Endothelial cell of umbilical vein (primary cell): ENCODE measurements at regions not wholly inside any gene's neighbourhood (a gene's known extent, or its start where the extent isn't known, plus 50 kb on each side); places are given as distances from the start of the nearest gene placed in this dataset.

Source experiments
- BruUV-seq: library from RNA; stranded (reverse); fragments of 400-500 nt; replicated peaks from 2 replicates; lab custom pipeline; 2021; lab: Mats Ljungman, UMichigan
- CTCF ChIA-PET: fragments of 300-600, 350-600 bp; sonication (Branson Sonifier 250); formaldehyde crosslinking; loops from one replicate; lab custom pipeline; 2021; ENCODE audit warnings: antibody characterized with exemption, inconsistent platforms; lab: Charles Lee
- POLR2A ChIA-PET: fragments of 300-600, 350-600 bp; sonication (Branson Sonifier 250); formaldehyde crosslinking; loops from one replicate; lab custom pipeline; 2021; ENCODE audit warnings: antibody characterized with exemption, inconsistent platforms; lab: Charles Lee
- DNase-seq: peaks from one replicate; pipeline ENCODE4 v3.0.0-alpha.2; 2011; ENCODE audit warnings: low read depth, low spot score
- FAIRE-seq: peaks from 2 replicates; lab custom pipeline; 2011; peaks lifted over from hg19 to GRCh38; lab: Jason Lieb, UNC
- H2AFZ ChIP-seq: 2 replicates; pipeline ENCODE4 v1.6.0; 2012; ENCODE audit warnings: low read depth, low read length, control low read depth, inconsistent platforms
- H3K27ac ChIP-seq: 2 replicates; pipeline ENCODE4 v1.5.1; 2011; ENCODE audit warnings: low read depth, mild to moderate bottlenecking, control low read depth, low read length, moderate library complexity; ENCODE audit not compliant: insufficient read depth
- H3K27me3 ChIP-seq, 2 experiments: 2 replicates each; pipeline versions ENCODE4 v1.6.0 to v1.6.1; 2011; ENCODE audit warnings: low read length in 2 of 2, mixed read lengths in 1 of 2; ENCODE audit not compliant: control insufficient read depth in 2 of 2, insufficient read depth in 2 of 2
- H3K36me3 ChIP-seq, 2 experiments: 2 replicates in 1 of 2; 3 replicates in 1 of 2; pipeline ENCODE4 v1.5.1; 2011; ENCODE audit warnings: low read length in 2 of 2, mild to moderate bottlenecking in 1 of 2, moderate library complexity in 1 of 2; ENCODE audit not compliant: control insufficient read depth in 2 of 2, insufficient read depth in 2 of 2; ENCODE audit errors: extremely low read depth in 1 of 2
- H3K4me1 ChIP-seq: 3 replicates; pipeline ENCODE4 v1.5.1; 2011; ENCODE audit warnings: mild to moderate bottlenecking, low read length; ENCODE audit not compliant: control insufficient read depth, insufficient read depth; ENCODE audit errors: extremely low read depth
- H3K4me2 ChIP-seq: 2 replicates; pipeline ENCODE4 v1.6.1; 2011; ENCODE audit warnings: low read length, control low read depth, mixed read lengths; ENCODE audit not compliant: insufficient read depth
- H3K4me3 ChIP-seq, 3 experiments: fragments of 200-600 bp in 1 of 3; sonication (generic), shearing (Covaris generic) in 1 of 3; replicated peaks in 1 of 3; 2 replicates each; pipeline ENCODE4 v1.5.1; 2011 to 2016; ENCODE audit warnings: control low read depth in 3 of 3, low read length in 3 of 3, mild to moderate bottlenecking in 2 of 3, inconsistent platforms in 1 of 3, low read depth in 1 of 3, moderate library complexity in 1 of 3; ENCODE audit not compliant: insufficient read depth in 1 of 3
- H3K79me2 ChIP-seq: 2 replicates; pipeline ENCODE4 v1.6.0; 2012; ENCODE audit warnings: low read length, inconsistent platforms; ENCODE audit not compliant: control insufficient read depth, insufficient read depth
- H3K9ac ChIP-seq: replicated peaks from 2 replicates; pipeline ENCODE3; 2011; ENCODE audit warnings: low read length, control low read depth; ENCODE audit not compliant: insufficient read depth; ENCODE audit errors: extremely low read depth
- H3K9me1 ChIP-seq: replicated peaks from 3 replicates; pipeline ENCODE4 v1.6.0; 2011; ENCODE audit warnings: mild to moderate bottlenecking, low read length; ENCODE audit not compliant: control insufficient read depth, insufficient read depth; ENCODE audit errors: extremely low read depth
- H3K9me3 ChIP-seq: replicated peaks from 2 replicates; pipeline ENCODE4 v1.5.1; 2012; ENCODE audit warnings: low read length, inconsistent platforms; ENCODE audit not compliant: control insufficient read depth, insufficient read depth
- H4K20me1 ChIP-seq: replicated peaks from 2 replicates; pipeline ENCODE3; 2011; ENCODE audit warnings: mild to moderate bottlenecking, low read length; ENCODE audit not compliant: control insufficient read depth, insufficient read depth; ENCODE audit errors: extremely low read depth
- CTCF ChIP-seq, 2 donors: IDR thresholded peaks; 1 replicate in 1 of 2; 2 replicates in 1 of 2; pipeline ENCODE4 v1.5.1; 2011; ENCODE audit warnings: low read length in 2 of 2, mild to moderate bottlenecking in 2 of 2, moderate library complexity in 2 of 2, control low read depth in 1 of 2, inconsistent platforms in 1 of 2, low read depth in 1 of 2; ENCODE audit not compliant: insufficient read depth in 1 of 2; ENCODE audit errors: extremely low read depth in 1 of 2
- GATA2 ChIP-seq: IDR thresholded peaks from 2 replicates; pipeline ENCODE4 v1.7.0; 2011; ENCODE audit warnings: low read depth, mild to moderate bottlenecking, moderate library complexity, mixed read lengths, low read length; ENCODE audit not compliant: insufficient read length, insufficient read depth
- JUN ChIP-seq: IDR thresholded peaks from 2 replicates; pipeline ENCODE4 v1.6.1; 2011; ENCODE audit warnings: borderline replicate concordance, low read depth; ENCODE audit not compliant: insufficient read length, insufficient read depth
- MAX ChIP-seq: IDR thresholded peaks from 2 replicates; pipeline ENCODE4 v1.6.1; 2011; ENCODE audit not compliant: insufficient read depth, insufficient read length
- MYC ChIP-seq: IDR thresholded peaks from one replicate; pipeline ENCODE4 v1.6.1; 2011; ENCODE audit warnings: mild to moderate bottlenecking, low read depth, low read length
- POLR2A ChIP-seq: IDR thresholded peaks from 2 replicates; pipeline ENCODE4 v1.6.1; 2012; ENCODE audit warnings: low read depth, mild to moderate bottlenecking, control low read depth, low read length
- POLR2AphosphoS5 ChIP-seq: IDR thresholded peaks from 2 replicates; pipeline ENCODE4 v1.6.1; 2012; ENCODE audit warnings: low read depth, mild to moderate bottlenecking, control low read depth, low read length, moderate library complexity; ENCODE audit not compliant: insufficient read depth
- dilution Hi-C: fragments of 300-500 bp; cut with MboI; formaldehyde crosslinking; loops from one replicate; pipeline ENCODE4 v1.15.0; 2019; ENCODE audit warnings: low sequenced_read_pairs; ENCODE audit not compliant: extremely low pct_ligation_motif_present
- intact Hi-C: fragments of 100-400 bp; cut with micrococcal nuclease; formaldehyde crosslinking; loops from one replicate; pipeline ENCODE4 v1.10.0; 2022

GRCh38 chr17:36726199-36726598, 124.8 kb downstream of the MRM1 start:
- dilution Hi-C loops, result no loop called here
- H3K27me3 ChIP-seq, result peaks cover 34 to 56% of the 10 kb centered on the region in 2 experiments
- CTCF ChIA-PET, result interaction anchor here (1.1 to 1.4 kb wide), 2 partner anchors 15 to 17 kb away, joined by 3 read pairs; no protein-coding TSS in a partner anchor

GRCh38 chr17:36727052-36727451, 125.7 kb downstream of the MRM1 start:
- DNase-seq (no peak), FAIRE-seq (no peak)
- Histone ChIP-seq H3K9me1 (no peaks in the 10 kb centered on the region), H4K20me1 (no peaks in the 10 kb centered on the region), H3K4me1 (peaks cover 4% of the 10 kb centered on the region), H3K27ac (no peak overlapping the region), H3K27me3 (peaks cover 38 to 56% of the 10 kb centered on the region in 2 experiments), H2AFZ (no peak overlapping the region), H3K79me2 (no peaks in the 10 kb centered on the region), H3K4me3 (no peak overlapping the region), H3K36me3 (no peaks in the 10 kb centered on the region), H3K9ac (no peak overlapping the region), H3K9me3 (no peaks in the 10 kb centered on the region), H3K4me2 (no peak overlapping the region)
- no TSS peak for BruUV-seq
- dilution Hi-C loops (no loop called here), intact Hi-C loops (no loop called here)
- POLR2A ChIA-PET, result no interaction called here
- TF ChIP-seq MAX, result no peak
- TF ChIP-seq POLR2AphosphoS5, result no peak
- TF ChIP-seq MYC, result no peak
- TF ChIP-seq JUN, result no peak
- TF ChIP-seq POLR2A, result no peak
- no peak for TF ChIP-seq GATA2
- CTCF ChIA-PET, result interaction anchor here (1.4 kb wide), 1 partner anchor 18 kb away, joined by 3 read pairs; no protein-coding TSS in a partner anchor

More at GRCh38 chr17:36726199-36726598, 124.8 kb downstream of the MRM1 start:
- no peak overlapping the region for H3K27ac ChIP-seq
- H3K9me1 ChIP-seq, result no peaks in the 10 kb centered on the region
- TF ChIP-seq POLR2AphosphoS5 (no peak), CTCF (IDR thresholded peaks at IDR 0.05; ENCODE audit: extremely low read depth in 1 of 2, insufficient read depth in 1 of 2, low read depth in 1 of 2, low read length in 2 of 2) (no peak)
- H3K79me2 ChIP-seq, result no peaks in the 10 kb centered on the region
- H3K4me1 ChIP-seq, result peaks cover 7% of the 10 kb centered on the region
- no peaks in the 10 kb centered on the region for H4K20me1 ChIP-seq
- intact Hi-C loops, result no loop called here
- no peak for DNase-seq
- POLR2A ChIA-PET, result no interaction called here
- no peaks in the 10 kb centered on the region for H3K9me3 ChIP-seq
- no peak overlapping the region for H3K9ac ChIP-seq
- BruUV-seq, result no TSS peak
- no peak overlapping the region for H3K4me2 ChIP-seq
- no peak overlapping the region for H2AFZ ChIP-seq
- FAIRE-seq, result no peak
- no peak overlapping the region for H3K4me3 ChIP-seq
- H3K36me3 ChIP-seq, result no peaks in the 10 kb centered on the region
